Epithelial cell of proximal tubule (primary cell): ENCODE measurements at regions not wholly inside any gene's neighbourhood (a gene's known extent, or its start where the extent isn't known, plus 50 kb on each side); places are given as distances from the start of the nearest gene placed in this dataset.
"Not testable (repeated sequence)": the region's sequence is repeated elsewhere in the genome, so short reads cannot be mapped to it uniquely, and the experiment has no call there.

Source experiments
- DNase-seq: peaks from one replicate; pipeline ENCODE4 v3.0.0-alpha.2; 2011; ENCODE audit warnings: low read depth
- H3K4me3 ChIP-seq: 2 replicates; pipeline ENCODE4 v1.5.1; 2011; ENCODE audit warnings: low read depth, mild to moderate bottlenecking, low read length
- CTCF ChIP-seq: conservative IDR thresholded peaks from 2 replicates; pipeline ENCODE4 v1.5.1; 2012; ENCODE audit warnings: low read depth, mild to moderate bottlenecking, low read length

GRCh38 chr14:43411841-43412240 is 1095.2 kb downstream of the FSCB start:
- H3K4me3 ChIP-seq, result no peak overlapping the region
- no peak for TF ChIP-seq CTCF

GRCh38 chr14:43410631-43411030 is 1096.5 kb downstream of the FSCB start:
- no peak for TF ChIP-seq CTCF
- no peak for DNase-seq
- H3K4me3 ChIP-seq, result no peak overlapping the region

More at GRCh38 chr14:43411841-43412240, 1095.2 kb downstream of the FSCB start:
- DNase-seq, result no peak

GRCh38 chr14:43408472-43408871 is 1098.6 kb downstream of the FSCB start:
- no peak overlapping the region for H3K4me3 ChIP-seq
- TF ChIP-seq CTCF, result no peak
- DNase-seq, result no peak

GRCh38 chr14:43407706-43408105 is 1099.4 kb downstream of the FSCB start:
- no peak for DNase-seq
- H3K4me3 ChIP-seq, result no peak overlapping the region
- no peak for TF ChIP-seq CTCF

GRCh38 chr14:43406931-43407330 is 1100.2 kb downstream of the FSCB start:
- no peak overlapping the region for H3K4me3 ChIP-seq
- no peak for DNase-seq
- TF ChIP-seq CTCF, result no peak

- TF ChIP-seq CTCF, result no peak
- no peak overlapping the region for H3K4me3 ChIP-seq
- no peak for DNase-seq
These were observed 1107.8 kb downstream of the FSCB start for GRCh38 chr14:43399289-43399688.

GRCh38 chr14:43370565-43370896 is 1136.6 kb downstream of the FSCB start:
- H3K4me3 ChIP-seq, DNase-seq: not testable (repeated sequence)
